NCI-H187 treated with DMSO at 0.1 percent for 48 hours (cell line): ENCODE measurements at regions not wholly inside any gene's neighbourhood (a gene's known extent, or its start where the extent isn't known, plus 50 kb on each side); places are given as distances from the start of the nearest gene placed in this dataset.
"Not testable (repeated sequence)": the region's sequence is repeated elsewhere in the genome, so short reads cannot be mapped to it uniquely, and the experiment has no call there.

ENCODE experiments used
- DNase-seq: peaks from one replicate; lab custom pipeline; 2025; lab: John Stamatoyannopoulos, UW

DNA sequence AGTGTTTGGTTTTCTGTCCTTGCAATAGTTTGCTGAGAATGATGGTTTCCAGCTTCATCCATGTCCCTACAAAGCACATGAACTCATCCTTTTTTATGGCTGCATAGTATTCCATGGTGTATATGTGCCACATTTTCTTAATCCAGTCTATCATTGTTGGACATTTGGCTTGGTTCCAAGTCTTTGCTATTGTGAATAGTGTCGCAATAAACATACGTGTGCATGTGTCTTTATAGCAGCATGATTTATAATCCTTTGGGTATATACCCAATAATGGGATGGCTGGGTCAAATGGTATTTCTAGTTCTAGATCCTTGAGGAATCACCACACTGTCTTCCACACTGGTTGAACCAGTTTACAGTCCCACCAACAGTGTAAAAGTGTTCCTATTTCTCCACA is 269.8 kb upstream of the DCN start:
- DNase-seq, result not testable (repeated sequence)

DNA sequence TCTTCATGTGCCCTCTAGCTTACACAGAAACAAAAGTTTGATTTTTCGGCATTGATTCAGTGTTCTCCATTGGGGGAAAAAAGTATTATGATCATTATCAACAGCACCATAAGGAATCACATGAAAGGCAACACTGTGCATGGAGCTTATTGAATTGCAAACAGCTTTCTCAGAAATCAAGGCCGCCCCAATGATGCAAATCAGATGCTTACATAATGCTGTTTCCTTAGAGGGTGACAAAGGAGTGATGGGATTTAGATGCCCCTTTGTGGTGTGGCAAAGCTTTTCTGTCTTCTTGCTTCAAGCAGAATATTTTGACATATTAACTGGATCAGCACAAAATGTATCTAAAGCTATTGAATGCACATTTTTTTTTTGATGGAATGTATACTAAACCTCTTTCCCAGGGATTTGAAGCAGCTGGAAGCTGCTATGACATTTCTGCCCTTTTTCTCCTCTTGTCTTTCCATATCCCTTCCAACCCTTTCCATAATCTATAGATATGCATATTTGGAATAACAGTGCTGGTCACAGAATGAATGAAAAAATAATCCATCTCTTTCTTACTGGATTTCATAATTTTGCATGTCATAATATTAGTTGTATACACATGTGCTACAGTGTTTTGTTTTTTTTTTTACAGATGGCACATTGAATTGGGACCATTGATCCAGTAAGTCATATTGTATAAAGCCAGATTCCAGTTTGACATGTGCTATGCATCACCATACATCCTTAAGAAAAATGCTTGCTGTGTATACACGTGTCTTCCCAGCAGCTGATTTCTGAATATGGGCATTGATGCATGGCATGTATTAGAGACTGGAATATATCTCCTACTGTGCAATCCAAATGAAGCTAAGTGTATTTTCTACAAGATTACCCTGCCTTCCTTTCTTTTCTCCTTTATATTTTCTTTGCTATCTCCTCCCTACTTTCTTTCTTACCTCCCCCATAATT is 259.7 kb upstream of the DCN start:
- DNase-seq, result no peak

DNA sequence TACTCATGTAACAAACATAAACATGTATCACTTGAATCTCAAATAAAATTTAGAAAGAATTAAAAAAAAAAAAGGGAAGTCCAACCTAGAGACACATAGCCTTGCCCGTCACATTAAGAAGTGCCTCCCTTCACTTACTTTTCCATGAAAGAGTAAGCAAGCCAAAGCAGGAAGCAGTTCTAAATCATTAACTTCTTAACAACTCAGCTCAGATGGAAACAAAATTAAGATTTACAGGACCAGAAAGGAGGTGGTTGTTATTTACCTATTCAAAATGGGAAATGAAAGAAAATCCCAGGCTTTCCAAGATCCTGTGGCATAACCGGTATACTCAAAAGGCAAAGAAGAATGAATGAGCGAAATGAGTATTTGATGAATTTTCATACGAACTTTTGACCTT is 258.6 kb upstream of the DCN start:
- no peak for DNase-seq

DNA sequence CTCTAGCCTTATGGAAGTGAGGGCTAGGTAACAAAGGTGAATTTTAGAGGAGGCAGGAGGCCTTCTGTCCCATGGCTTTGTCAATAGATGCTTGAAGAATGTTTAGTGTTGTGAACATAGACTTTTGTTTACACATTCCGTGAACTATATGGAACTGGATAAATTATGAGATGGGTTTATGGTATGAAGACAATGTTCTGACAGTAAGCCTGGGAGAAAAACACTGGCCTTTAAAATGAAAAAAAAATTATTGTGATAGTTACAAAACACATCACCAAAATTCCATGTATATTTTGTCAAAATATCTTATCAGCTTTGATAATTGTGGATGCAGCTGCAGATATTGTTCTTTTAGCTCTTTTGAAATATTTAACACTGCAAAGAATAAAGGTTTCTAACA is 251.5 kb upstream of the DCN start:
- DNase-seq, result no peak

DNA sequence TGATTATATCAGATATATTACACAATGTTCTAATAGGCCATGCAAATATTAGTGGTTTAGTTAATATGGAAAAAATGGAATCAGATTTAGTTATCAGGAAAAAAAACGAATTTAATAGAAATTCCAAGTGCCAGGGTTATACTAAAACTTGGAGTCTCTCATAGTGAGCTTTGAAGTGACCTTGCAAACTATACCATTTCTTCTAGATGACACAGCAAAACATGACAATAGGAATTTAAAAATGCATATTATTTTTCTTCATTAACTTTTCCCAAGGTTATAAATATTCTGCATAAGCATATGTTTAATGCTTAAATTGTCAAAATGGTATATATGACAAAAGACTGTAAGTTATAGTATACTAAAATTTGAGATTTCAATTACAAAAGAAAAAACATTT is 250.1 kb upstream of the DCN start:
- no peak for DNase-seq

- DNase-seq, result no peak
These were observed 249.5 kb upstream of the DCN start for GRCh38 chr12:91432089-91432488.

GRCh38 chr12:91424506-91424905 is 241.9 kb upstream of the DCN start:
- no peak for DNase-seq

GRCh38 chr12:91423693-91424050 is 241.1 kb upstream of the DCN start:
- no peak for DNase-seq

GRCh38 chr12:91422811-91423692 is 240.4 kb upstream of the DCN start:
- no peak for DNase-seq

DNA sequence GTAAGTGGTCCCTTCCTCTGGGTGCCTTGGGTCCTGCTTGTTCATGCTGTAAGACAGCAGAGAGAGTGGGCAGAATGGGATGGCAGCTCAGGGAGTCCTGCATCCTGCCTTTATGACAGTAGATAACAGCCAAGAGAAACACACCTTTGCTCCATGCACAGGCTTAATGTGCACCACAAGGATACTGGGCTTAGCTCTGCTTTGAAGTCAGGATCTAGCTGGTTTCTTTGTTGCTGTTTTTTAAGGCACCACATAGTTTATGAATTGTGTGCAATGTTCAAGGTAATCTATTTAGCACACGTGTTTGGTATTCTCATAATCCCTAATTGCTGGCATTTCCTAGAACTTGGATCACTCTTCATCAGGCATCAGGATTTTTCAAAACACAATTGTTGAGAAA is 239.5 kb upstream of the DCN start:
- no peak for DNase-seq

GRCh38 chr12:91419809-91420208 is 237.2 kb upstream of the DCN start:
- DNase-seq, result no peak

DNA sequence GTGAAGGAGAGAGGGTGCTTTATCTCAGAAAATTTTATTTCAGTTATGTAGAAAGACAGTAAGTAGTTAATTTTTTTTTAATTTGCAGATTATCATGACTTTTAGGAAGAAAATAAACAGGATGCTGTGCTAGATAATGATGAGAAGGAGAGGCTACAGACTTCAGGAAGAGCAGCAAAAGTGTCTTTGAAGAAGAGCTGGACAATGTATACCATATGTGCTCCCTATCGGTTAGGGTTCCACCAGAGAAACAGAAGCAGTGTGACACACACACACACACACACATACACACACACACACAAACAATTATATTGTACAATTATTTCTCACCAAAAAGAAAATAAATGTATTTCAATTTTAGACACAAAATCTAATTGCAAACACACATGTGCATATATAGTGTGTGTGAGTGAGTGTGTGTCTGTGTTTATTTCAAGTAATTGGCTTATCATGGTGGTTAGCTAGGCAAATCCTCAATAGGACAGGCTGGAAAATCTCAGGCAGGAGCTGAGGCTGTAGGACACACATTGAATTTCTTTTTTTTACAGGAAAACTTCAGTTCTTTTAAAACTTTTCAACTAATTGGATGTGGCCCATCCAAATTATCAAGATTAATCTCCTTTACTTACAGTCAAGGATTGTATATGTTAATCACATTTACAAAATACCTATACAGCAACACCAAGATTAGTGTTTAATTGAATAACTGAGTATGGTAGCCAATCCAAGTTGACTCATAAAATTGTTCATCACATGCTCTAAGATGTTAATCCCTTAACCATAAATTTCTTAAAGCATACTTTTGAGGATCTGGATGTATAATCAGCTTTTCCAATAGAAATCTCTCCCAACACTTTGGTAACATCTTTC is 235.8 kb upstream of the DCN start:
- DNase-seq, result no peak

DNA sequence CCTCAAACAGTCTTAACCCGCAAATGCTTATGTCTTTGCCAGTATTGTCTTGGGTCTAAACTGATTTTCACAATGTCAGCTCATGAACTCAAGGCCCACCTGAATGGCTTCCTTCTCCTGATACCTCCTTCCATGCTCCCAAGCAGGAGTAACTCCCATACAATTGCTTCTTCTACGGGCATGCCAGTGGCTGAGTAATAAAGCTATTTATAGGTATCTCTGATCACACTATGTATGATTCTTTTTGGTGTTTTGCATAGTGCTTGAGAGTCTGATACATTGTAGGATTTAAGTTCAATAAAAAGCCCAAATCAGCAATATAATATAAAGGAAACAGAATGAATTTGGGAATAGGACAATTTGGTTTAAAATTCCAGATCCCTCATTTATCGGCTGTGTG is 235.0 kb upstream of the DCN start:
- DNase-seq, result no peak

DNA sequence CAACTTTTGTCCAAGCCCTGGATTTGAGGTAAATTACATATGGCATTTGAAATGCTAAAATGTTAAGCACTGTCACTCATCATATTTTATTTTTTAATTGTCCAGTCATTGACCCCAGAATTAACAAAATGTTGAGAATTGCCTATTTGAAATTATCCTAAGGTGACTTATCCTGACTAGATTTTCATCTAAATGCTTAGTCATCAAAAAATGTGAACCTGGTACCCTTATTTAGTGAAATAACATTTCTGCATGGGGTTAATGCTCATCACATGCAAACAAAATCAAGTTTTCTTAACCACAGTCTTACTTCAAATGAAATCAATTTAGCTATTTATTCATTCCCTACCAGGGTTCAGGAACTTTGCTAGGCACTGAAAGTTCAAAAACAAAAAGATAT is 232.0 kb upstream of the DCN start:
- DNase-seq, result no peak

- no peak for DNase-seq
These were observed 231.2 kb upstream of the DCN start for GRCh38 chr12:91413581-91414546.

DNA sequence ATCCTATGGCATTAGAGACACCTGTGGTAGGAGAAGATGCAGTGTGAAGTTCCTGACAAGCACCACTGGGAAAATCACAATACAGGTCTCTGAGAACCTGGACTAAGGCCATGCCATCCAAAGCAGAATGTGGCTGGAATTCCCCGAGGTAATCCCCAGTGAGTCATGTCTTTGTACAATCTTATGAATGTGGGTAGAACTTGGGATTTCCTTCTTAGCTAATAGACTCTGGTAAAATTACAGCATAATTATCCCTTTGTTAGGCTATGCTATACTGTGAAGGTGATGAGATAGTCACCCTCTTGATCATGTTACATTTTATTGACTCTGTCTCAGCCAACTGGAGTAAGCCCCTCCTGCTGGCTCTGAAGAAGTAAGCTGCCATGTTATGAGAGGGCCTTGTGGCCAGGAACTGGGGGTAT is 224.3 kb upstream of the DCN start:
- DNase-seq, result no peak

DNA sequence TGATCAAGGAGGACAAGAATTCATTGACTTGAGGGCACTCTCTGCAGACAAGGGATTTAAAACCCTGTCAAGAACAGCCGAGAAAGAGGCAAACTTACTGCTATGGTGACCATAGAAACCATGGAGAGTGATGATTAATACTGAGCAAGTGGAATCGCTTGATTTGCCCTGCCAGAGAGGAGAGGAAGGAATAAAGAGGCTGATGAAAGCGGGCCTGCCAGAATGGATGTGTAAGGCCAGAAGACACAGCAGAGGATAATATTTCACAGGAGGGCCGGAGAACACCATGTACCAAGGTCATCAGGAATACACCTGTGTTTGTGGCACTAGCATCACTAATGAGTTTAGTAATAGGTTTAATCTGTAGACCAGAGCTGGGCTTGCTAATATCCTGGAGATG is 221.8 kb upstream of the DCN start:
- DNase-seq, result no peak

DNA sequence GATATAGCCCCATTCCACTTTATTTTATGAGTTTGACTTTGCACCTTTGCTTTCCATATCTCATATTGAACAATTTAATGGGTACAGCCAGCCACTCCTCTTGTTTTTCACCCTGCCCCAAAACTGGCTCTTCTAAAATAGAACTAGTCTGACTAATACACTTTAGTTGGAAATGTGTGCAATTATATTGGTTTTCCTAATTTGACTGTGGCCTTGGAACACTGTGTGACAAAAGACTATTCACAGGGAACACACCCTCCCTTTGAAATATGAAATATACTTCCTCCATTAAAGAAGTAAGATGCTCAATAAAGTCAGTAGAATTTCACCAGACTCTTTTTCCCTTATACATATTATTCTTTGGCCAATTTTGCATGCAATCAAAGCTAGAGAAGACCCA is 218.6 kb upstream of the DCN start:
- DNase-seq, result no peak

GRCh38 chr12:91400271-91400670 is 217.7 kb upstream of the DCN start:
- no peak for DNase-seq

DNA sequence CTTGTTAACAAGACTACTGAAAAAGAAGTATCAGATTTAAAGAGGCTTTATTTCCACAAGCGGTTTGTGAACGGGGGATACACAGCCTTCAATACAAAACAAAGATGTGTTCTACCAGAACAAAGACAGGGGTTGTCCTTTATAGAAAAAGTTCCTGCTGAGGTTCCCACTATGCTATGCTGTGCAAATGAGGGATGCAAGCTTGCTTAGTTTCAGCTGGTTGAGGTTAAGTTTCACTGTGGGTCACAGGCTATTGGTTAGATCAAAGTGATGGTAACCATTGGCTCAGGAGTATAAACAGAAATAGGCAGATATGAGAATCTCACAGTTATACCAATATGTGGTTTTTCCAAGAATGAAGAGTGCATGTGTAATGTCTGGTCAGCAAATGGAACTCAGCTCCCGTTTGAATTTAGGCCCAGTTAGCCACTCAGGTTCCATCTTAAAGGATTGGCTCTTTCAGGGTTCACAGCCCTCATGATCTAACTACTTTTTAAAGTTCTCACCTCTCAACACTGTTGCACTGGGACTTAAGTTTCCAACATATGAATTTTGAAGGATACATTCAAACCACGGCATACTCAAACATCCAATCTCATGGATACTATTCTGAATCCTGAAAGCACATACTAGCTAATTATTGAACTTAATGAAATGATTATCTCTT is 215.4 kb upstream of the DCN start:
- DNase-seq, result no peak
